ENCODE measurements at regions not wholly inside any gene's neighbourhood (a gene's known extent, or its start where the extent isn't known, plus 50 kb on each side); places are given as distances from the start of the nearest gene placed in this dataset.

- H3K27me3 ChIP-seq (replicated peaks in 2 of 5; ENCODE audit: control insufficient read depth in 4 of 5, insufficient read depth in 5 of 5, low read length in 4 of 5), result no peaks in the 10 kb centered on the region
- H3K27ac ChIP-seq (ENCODE audit: insufficient read depth in 1 of 2, low read depth in 1 of 2, low read length in 2 of 2, poor library complexity in 1 of 2, severe bottlenecking in 2 of 2), result no peak overlapping the region
- no peaks in the 10 kb centered on the region for H3K4me1 ChIP-seq (ENCODE audit: control extremely low read depth in 1 of 4, control insufficient read depth in 4 of 4, insufficient read depth in 4 of 4, low read length in 3 of 4)
- DNase-seq, result no peak
- CTCF ChIA-PET, result no interaction called here
- 94% methylated on average over 6 of the region's 8 CpGs for WGBS (ENCODE audit: insufficient coverage)
- POLR2A ChIA-PET, result no interaction called here
- no peaks in the 10 kb centered on the region for H3K36me3 ChIP-seq (ENCODE audit: control insufficient read depth in 4 of 4, insufficient read depth in 4 of 4, low read length in 3 of 4)
- H3K4me3 ChIP-seq (ENCODE audit: control insufficient read depth in 1 of 7, extremely low read depth in 1 of 7, insufficient read depth in 4 of 7, low read depth in 2 of 7, low read length in 6 of 7), result no peak overlapping the region
- H3K9me3 ChIP-seq (ENCODE audit: control extremely low read depth in 1 of 5, control insufficient read depth in 4 of 5, insufficient read depth in 2 of 5, low read depth in 1 of 5, low read length in 4 of 5), result no peaks in the 10 kb centered on the region
Measured at GRCh38 chr10:36094096-36094495, 452.0 kb upstream of the FZD8 start.

GRCh38 chr10:36092116-36092515 lies 450.0 kb upstream of the FZD8 start:
- H3K9me3 ChIP-seq (ENCODE audit: control extremely low read depth in 1 of 5, control insufficient read depth in 4 of 5, insufficient read depth in 2 of 5, low read depth in 1 of 5, low read length in 4 of 5), result no peaks in the 10 kb centered on the region
- 92% methylated on average over 5 of the region's 7 CpGs for WGBS (ENCODE audit: insufficient coverage)
- H3K27ac ChIP-seq (ENCODE audit: insufficient read depth in 1 of 2, low read depth in 1 of 2, low read length in 2 of 2, poor library complexity in 1 of 2, severe bottlenecking in 2 of 2), result no peak overlapping the region
- H3K27me3 ChIP-seq (replicated peaks in 2 of 5; ENCODE audit: control insufficient read depth in 4 of 5, insufficient read depth in 5 of 5, low read length in 4 of 5), result no peaks in the 10 kb centered on the region
- CTCF ChIA-PET, result no interaction called here
- H3K36me3 ChIP-seq (ENCODE audit: control insufficient read depth in 4 of 4, insufficient read depth in 4 of 4, low read length in 3 of 4), result no peaks in the 10 kb centered on the region
- H3K4me1 ChIP-seq (ENCODE audit: control extremely low read depth in 1 of 4, control insufficient read depth in 4 of 4, insufficient read depth in 4 of 4, low read length in 3 of 4), result no peaks in the 10 kb centered on the region
- no peak overlapping the region for H3K4me3 ChIP-seq (ENCODE audit: control insufficient read depth in 1 of 7, extremely low read depth in 1 of 7, insufficient read depth in 4 of 7, low read depth in 2 of 7, low read length in 6 of 7)
- DNase-seq, result no peak
- POLR2A ChIA-PET, result no interaction called here

GRCh38 chr10:36091007-36091406 lies 448.9 kb upstream of the FZD8 start:
- ChIA-PET POLR2A (no interaction called here), CTCF (no interaction called here)
- Histone ChIP-seq H3K4me3 (ENCODE audit: control insufficient read depth in 1 of 7, extremely low read depth in 1 of 7, insufficient read depth in 4 of 7, low read depth in 2 of 7, low read length in 6 of 7) (no peak overlapping the region), H3K27me3 (replicated peaks in 2 of 5; ENCODE audit: control insufficient read depth in 4 of 5, insufficient read depth in 5 of 5, low read length in 4 of 5) (no peaks in the 10 kb centered on the region), H3K36me3 (ENCODE audit: control insufficient read depth in 4 of 4, insufficient read depth in 4 of 4, low read length in 3 of 4) (no peaks in the 10 kb centered on the region), H3K4me1 (ENCODE audit: control extremely low read depth in 1 of 4, control insufficient read depth in 4 of 4, insufficient read depth in 4 of 4, low read length in 3 of 4) (no peaks in the 10 kb centered on the region), H3K9me3 (ENCODE audit: control extremely low read depth in 1 of 5, control insufficient read depth in 4 of 5, insufficient read depth in 2 of 5, low read depth in 1 of 5, low read length in 4 of 5) (no peaks in the 10 kb centered on the region), H3K27ac (ENCODE audit: insufficient read depth in 1 of 2, low read depth in 1 of 2, low read length in 2 of 2, poor library complexity in 1 of 2, severe bottlenecking in 2 of 2) (no peak overlapping the region)
- WGBS (ENCODE audit: insufficient coverage), result 97% methylated on average over 3 of the region's 3 CpGs
- DNase-seq, result no peak

- Histone ChIP-seq H3K4me1 (ENCODE audit: control extremely low read depth in 1 of 4, control insufficient read depth in 4 of 4, insufficient read depth in 4 of 4, low read length in 3 of 4) (no peaks in the 10 kb centered on the region), H3K9me3 (ENCODE audit: control extremely low read depth in 1 of 5, control insufficient read depth in 4 of 5, insufficient read depth in 2 of 5, low read depth in 1 of 5, low read length in 4 of 5) (no peaks in the 10 kb centered on the region), H3K27ac (ENCODE audit: insufficient read depth in 1 of 2, low read depth in 1 of 2, low read length in 2 of 2, poor library complexity in 1 of 2, severe bottlenecking in 2 of 2) (no peak overlapping the region), H3K4me3 (ENCODE audit: control insufficient read depth in 1 of 7, extremely low read depth in 1 of 7, insufficient read depth in 4 of 7, low read depth in 2 of 7, low read length in 6 of 7) (no peak overlapping the region), H3K27me3 (replicated peaks in 2 of 5; ENCODE audit: control insufficient read depth in 4 of 5, insufficient read depth in 5 of 5, low read length in 4 of 5) (no peaks in the 10 kb centered on the region), H3K36me3 (ENCODE audit: control insufficient read depth in 4 of 4, insufficient read depth in 4 of 4, low read length in 3 of 4) (no peaks in the 10 kb centered on the region)
- POLR2A ChIA-PET, result no interaction called here
- DNase-seq, result no peak
- CTCF ChIA-PET, result no interaction called here
- 79% methylated on average over 2 of the region's 2 CpGs for WGBS (ENCODE audit: insufficient coverage)
Measured at GRCh38 chr10:36089790-36090440, 447.8 kb upstream of the FZD8 start.

GRCh38 chr10:36087006-36088005 lies 445.2 kb upstream of the FZD8 start:
- peaks cover 0 to 3% (median 0%) of the 10 kb centered on the region in 5 experiments for H3K9me3 ChIP-seq (ENCODE audit: control extremely low read depth in 1 of 5, control insufficient read depth in 4 of 5, insufficient read depth in 2 of 5, low read depth in 1 of 5, low read length in 4 of 5)
- ChIA-PET POLR2A (no interaction called here), CTCF (no interaction called here)
- H3K4me3 ChIP-seq (ENCODE audit: control insufficient read depth in 1 of 7, extremely low read depth in 1 of 7, insufficient read depth in 4 of 7, low read depth in 2 of 7, low read length in 6 of 7), result no peak overlapping the region
- 91% methylated on average over 9 of the region's 10 CpGs for WGBS (ENCODE audit: insufficient coverage)
- DNase-seq, result no peak
- no peaks in the 10 kb centered on the region for H3K27me3 ChIP-seq (replicated peaks in 2 of 5; ENCODE audit: control insufficient read depth in 4 of 5, insufficient read depth in 5 of 5, low read length in 4 of 5)
- H3K27ac ChIP-seq (ENCODE audit: insufficient read depth in 1 of 2, low read depth in 1 of 2, low read length in 2 of 2, poor library complexity in 1 of 2, severe bottlenecking in 2 of 2), result no peak overlapping the region
- H3K4me1 ChIP-seq (ENCODE audit: control extremely low read depth in 1 of 4, control insufficient read depth in 4 of 4, insufficient read depth in 4 of 4, low read length in 3 of 4), result no peaks in the 10 kb centered on the region
- H3K36me3 ChIP-seq (ENCODE audit: control insufficient read depth in 4 of 4, insufficient read depth in 4 of 4, low read length in 3 of 4), result no peaks in the 10 kb centered on the region

- 89% methylated on average over 4 of the region's 4 CpGs for WGBS (ENCODE audit: insufficient coverage)
- no peak overlapping the region for H3K27ac ChIP-seq (ENCODE audit: insufficient read depth in 1 of 2, low read depth in 1 of 2, low read length in 2 of 2, poor library complexity in 1 of 2, severe bottlenecking in 2 of 2)
- DNase-seq, result no peak
- H3K9me3 ChIP-seq (ENCODE audit: control extremely low read depth in 1 of 5, control insufficient read depth in 4 of 5, insufficient read depth in 2 of 5, low read depth in 1 of 5, low read length in 4 of 5), result no peaks in the 10 kb centered on the region
- ChIA-PET CTCF (no interaction called here), POLR2A (no interaction called here)
- H3K4me3 ChIP-seq (ENCODE audit: control insufficient read depth in 1 of 7, extremely low read depth in 1 of 7, insufficient read depth in 4 of 7, low read depth in 2 of 7, low read length in 6 of 7), result no peak overlapping the region
- H3K36me3 ChIP-seq (ENCODE audit: control insufficient read depth in 4 of 4, insufficient read depth in 4 of 4, low read length in 3 of 4), result no peaks in the 10 kb centered on the region
- H3K27me3 ChIP-seq (replicated peaks in 2 of 5; ENCODE audit: control insufficient read depth in 4 of 5, insufficient read depth in 5 of 5, low read length in 4 of 5), result no peaks in the 10 kb centered on the region
- H3K4me1 ChIP-seq (ENCODE audit: control extremely low read depth in 1 of 4, control insufficient read depth in 4 of 4, insufficient read depth in 4 of 4, low read length in 3 of 4), result no peaks in the 10 kb centered on the region
Measured at GRCh38 chr10:36075196-36075595, 433.1 kb upstream of the FZD8 start.

- no peaks in the 10 kb centered on the region for H3K4me1 ChIP-seq (ENCODE audit: control extremely low read depth in 1 of 4, control insufficient read depth in 4 of 4, insufficient read depth in 4 of 4, low read length in 3 of 4)
- no peaks in the 10 kb centered on the region for H3K27me3 ChIP-seq (replicated peaks in 2 of 5; ENCODE audit: control insufficient read depth in 4 of 5, insufficient read depth in 5 of 5, low read length in 4 of 5)
- H3K4me3 ChIP-seq (ENCODE audit: control insufficient read depth in 1 of 7, extremely low read depth in 1 of 7, insufficient read depth in 4 of 7, low read depth in 2 of 7, low read length in 6 of 7), result no peak overlapping the region
- ChIA-PET CTCF (no interaction called here), POLR2A (no interaction called here)
- H3K9me3 ChIP-seq (ENCODE audit: control extremely low read depth in 1 of 5, control insufficient read depth in 4 of 5, insufficient read depth in 2 of 5, low read depth in 1 of 5, low read length in 4 of 5), result no peaks in the 10 kb centered on the region
- no peaks in the 10 kb centered on the region for H3K36me3 ChIP-seq (ENCODE audit: control insufficient read depth in 4 of 4, insufficient read depth in 4 of 4, low read length in 3 of 4)
- no peak for DNase-seq
- no peak overlapping the region for H3K27ac ChIP-seq (ENCODE audit: insufficient read depth in 1 of 2, low read depth in 1 of 2, low read length in 2 of 2, poor library complexity in 1 of 2, severe bottlenecking in 2 of 2)
- no CpG with 5 or more reads among the region's 2 CpGs for WGBS (ENCODE audit: insufficient coverage)
Measured at GRCh38 chr10:36073796-36074345, 431.8 kb upstream of the FZD8 start.
